Naive B cell (primary cell): ENCODE measurements at regions not wholly inside any gene's neighbourhood (a gene's known extent, or its start where the extent isn't known, plus 50 kb on each side); places are given as distances from the start of the nearest gene placed in this dataset.

Experiments
- ATAC-seq, 2 donors: fragments of 150-1000 bp; cut with Tn5 transposase; 2 replicates each; pipeline ENCODE4 v1.10.0; 2021; ENCODE audit warnings: low read depth in 2 of 2, mild to moderate bottlenecking in 2 of 2, moderate library complexity in 2 of 2
- DNase-seq: peaks from one replicate; pipeline ENCODE4 v3.0.0; 2022
- H3K27ac Mint-ChIP-seq, 6 donors: one replicate each; pipeline ENCODE4 v1.8.0; 2020 to 2022; ENCODE audit warnings: mild to moderate bottlenecking in 6 of 6, mixed read lengths in 6 of 6, moderate library complexity in 5 of 6, inconsistent platforms in 2 of 6
- H3K27me3 Mint-ChIP-seq, 3 donors: one replicate each; pipeline ENCODE4 v1.8.0; 2021 to 2022; ENCODE audit warnings: mixed read lengths in 3 of 3, mild to moderate bottlenecking in 1 of 3
- H3K36me3 Mint-ChIP-seq, 2 donors: one replicate each; pipeline ENCODE4 v1.8.0; 2020 to 2022; ENCODE audit warnings: mixed read lengths in 2 of 2, inconsistent platforms in 1 of 2, mild to moderate bottlenecking in 1 of 2
- H3K4me1 Mint-ChIP-seq, 3 donors: one replicate each; pipeline ENCODE4 v1.8.0; 2020 to 2022; ENCODE audit warnings: mixed read lengths in 3 of 3, inconsistent platforms in 1 of 3, mild to moderate bottlenecking in 1 of 3, moderate library complexity in 1 of 3
- H3K4me3 Mint-ChIP-seq, 8 donors: one replicate each; pipeline ENCODE4 v1.8.0; 2020 to 2022; ENCODE audit warnings: mild to moderate bottlenecking in 8 of 8, mixed read lengths in 8 of 8, moderate library complexity in 8 of 8, inconsistent platforms in 2 of 8
- H3K9me3 Mint-ChIP-seq, 7 donors: one replicate each; pipeline ENCODE4 v1.8.0; 2020 to 2022; ENCODE audit warnings: mixed read lengths in 7 of 7, mild to moderate bottlenecking in 5 of 7, inconsistent platforms in 2 of 7, moderate library complexity in 1 of 7

GRCh38 chr4:66204534-66205247, 534.4 kb upstream of the EPHA5 start:
- H3K4me3 Mint-ChIP-seq = no peak overlapping the region
- H3K27me3 Mint-ChIP-seq = no peaks in the 10 kb centered on the region
- no peaks in the 10 kb centered on the region for H3K4me1 Mint-ChIP-seq
- H3K36me3 Mint-ChIP-seq = no peaks in the 10 kb centered on the region
- no peak overlapping the region for H3K27ac Mint-ChIP-seq
- DNase-seq = no peak
- H3K9me3 Mint-ChIP-seq = peaks cover 0 to 21% (median 7%) of the 10 kb centered on the region in 7 donors
- no peak for ATAC-seq

GRCh38 chr4:66202870-66203269, 532.6 kb upstream of the EPHA5 start:
- Mint-ChIP-seq H3K36me3 (no peaks in the 10 kb centered on the region), H3K9me3 (peaks cover 0 to 4% (median 0%) of the 10 kb centered on the region in 7 donors), H3K27me3 (no peaks in the 10 kb centered on the region), H3K4me3 (no peak overlapping the region), H3K4me1 (no peaks in the 10 kb centered on the region), H3K27ac (no peak overlapping the region)
- ATAC-seq (no peak), DNase-seq (no peak)

- Mint-ChIP-seq H3K4me3 (no peak overlapping the region), H3K36me3 (no peaks in the 10 kb centered on the region)
Measured at GRCh38 chr4:66197451-66197850, 527.2 kb upstream of the EPHA5 start.

GRCh38 chr4:66193487-66193886, 523.2 kb upstream of the EPHA5 start:
- Mint-ChIP-seq H3K4me1 (no peaks in the 10 kb centered on the region), H3K36me3 (no peaks in the 10 kb centered on the region), H3K27me3 (no peaks in the 10 kb centered on the region), H3K27ac (no peak overlapping the region), H3K4me3 (no peak overlapping the region), H3K9me3 (no peaks in the 10 kb centered on the region)
- no peak for DNase-seq
- ATAC-seq = no peak

More at GRCh38 chr4:66197451-66197850, 527.2 kb upstream of the EPHA5 start:
- H3K27ac Mint-ChIP-seq = no peak overlapping the region
- H3K9me3 Mint-ChIP-seq = peaks cover 0 to 2% (median 0%) of the 10 kb centered on the region in 7 donors
- no peak for DNase-seq
- H3K27me3 Mint-ChIP-seq = no peaks in the 10 kb centered on the region
- ATAC-seq = no peak
- H3K4me1 Mint-ChIP-seq = no peaks in the 10 kb centered on the region

- ATAC-seq = no peak
- DNase-seq = no peak
- no peaks in the 10 kb centered on the region for H3K4me1 Mint-ChIP-seq
- no peak overlapping the region for H3K27ac Mint-ChIP-seq
- no peaks in the 10 kb centered on the region for H3K27me3 Mint-ChIP-seq
- peaks cover 0 to 8% (median 2%) of the 10 kb centered on the region in 7 donors for H3K9me3 Mint-ChIP-seq
- no peaks in the 10 kb centered on the region for H3K36me3 Mint-ChIP-seq
- H3K4me3 Mint-ChIP-seq = no peak overlapping the region
Measured at GRCh38 chr4:66187175-66187720, 517.0 kb upstream of the EPHA5 start.

GRCh38 chr4:66186095-66186494, 515.8 kb upstream of the EPHA5 start:
- Mint-ChIP-seq H3K27me3 (no peaks in the 10 kb centered on the region), H3K4me1 (no peaks in the 10 kb centered on the region), H3K27ac (no peak overlapping the region), H3K36me3 (no peaks in the 10 kb centered on the region), H3K9me3 (peaks cover 0 to 14% (median 2%) of the 10 kb centered on the region in 7 donors), H3K4me3 (no peak overlapping the region)
- no peak for ATAC-seq
- no peak for DNase-seq

GRCh38 chr4:66182636-66183035, 512.3 kb upstream of the EPHA5 start:
- no peaks in the 10 kb centered on the region for H3K27me3 Mint-ChIP-seq
- H3K36me3 Mint-ChIP-seq = no peaks in the 10 kb centered on the region
- ATAC-seq = no peak
- H3K4me3 Mint-ChIP-seq = no peak overlapping the region
- H3K27ac Mint-ChIP-seq = no peak overlapping the region
- H3K4me1 Mint-ChIP-seq = no peaks in the 10 kb centered on the region
- H3K9me3 Mint-ChIP-seq = peaks cover 0 to 19% (median 4%) of the 10 kb centered on the region in 7 donors
- DNase-seq = no peak

GRCh38 chr4:66178906-66179305, 508.6 kb upstream of the EPHA5 start:
- Mint-ChIP-seq H3K4me1 (no peaks in the 10 kb centered on the region), H3K9me3 (peaks cover 0 to 14% (median 6%) of the 10 kb centered on the region in 7 donors), H3K27me3 (no peaks in the 10 kb centered on the region), H3K27ac (no peak overlapping the region), H3K4me3 (no peak overlapping the region), H3K36me3 (no peaks in the 10 kb centered on the region)
- no peak for ATAC-seq
- no peak for DNase-seq

- Mint-ChIP-seq H3K27ac (no peak overlapping the region), H3K4me3 (no peak overlapping the region), H3K4me1 (no peaks in the 10 kb centered on the region), H3K9me3 (peaks cover 1 to 18% (median 4%) of the 10 kb centered on the region in 7 donors), H3K36me3 (no peaks in the 10 kb centered on the region), H3K27me3 (no peaks in the 10 kb centered on the region)
- no peak for ATAC-seq
- no peak for DNase-seq
Measured at GRCh38 chr4:66169341-66169740, 499.1 kb upstream of the EPHA5 start.

- ATAC-seq (no peak), DNase-seq (no peak)
- Mint-ChIP-seq H3K4me1 (no peaks in the 10 kb centered on the region), H3K27me3 (no peaks in the 10 kb centered on the region), H3K27ac (no peak overlapping the region), H3K4me3 (no peak overlapping the region), H3K9me3 (peaks cover 3 to 20% (median 5%) of the 10 kb centered on the region in 7 donors), H3K36me3 (no peaks in the 10 kb centered on the region)
Measured at GRCh38 chr4:66164869-66165268, 494.6 kb upstream of the EPHA5 start.

- H3K4me3 Mint-ChIP-seq = no peak overlapping the region
- ATAC-seq = no peak
- H3K9me3 Mint-ChIP-seq = peaks cover 4 to 20% (median 7%) of the 10 kb centered on the region in 7 donors
- H3K36me3 Mint-ChIP-seq = no peaks in the 10 kb centered on the region
- no peaks in the 10 kb centered on the region for H3K27me3 Mint-ChIP-seq
- H3K4me1 Mint-ChIP-seq = no peaks in the 10 kb centered on the region
- DNase-seq = no peak
- H3K27ac Mint-ChIP-seq = no peak overlapping the region
Measured at GRCh38 chr4:66160606-66161005, 490.3 kb upstream of the EPHA5 start.

- ATAC-seq = no peak
- H3K27me3 Mint-ChIP-seq = no peaks in the 10 kb centered on the region
- peaks cover 0 to 26% (median 4%) of the 10 kb centered on the region in 7 donors for H3K9me3 Mint-ChIP-seq
- no peak for DNase-seq
- H3K27ac Mint-ChIP-seq = no peak overlapping the region
- H3K4me1 Mint-ChIP-seq = no peaks in the 10 kb centered on the region
- no peak overlapping the region for H3K4me3 Mint-ChIP-seq
- no peaks in the 10 kb centered on the region for H3K36me3 Mint-ChIP-seq
Measured at GRCh38 chr4:66157594-66157993, 487.3 kb upstream of the EPHA5 start.

- Mint-ChIP-seq H3K27ac (no peak overlapping the region), H3K9me3 (peaks cover 0 to 8% (median 1%) of the 10 kb centered on the region in 7 donors)
Measured at GRCh38 chr4:66130042-66130441, 459.8 kb upstream of the EPHA5 start.

GRCh38 chr4:66123831-66124413, 453.6 kb upstream of the EPHA5 start:
- no peak for ATAC-seq
- Mint-ChIP-seq H3K36me3 (no peaks in the 10 kb centered on the region), H3K9me3 (peaks cover 0 to 2% (median 0%) of the 10 kb centered on the region in 7 donors), H3K4me1 (no peaks in the 10 kb centered on the region), H3K4me3 (no peak overlapping the region), H3K27ac (no peak overlapping the region), H3K27me3 (no peaks in the 10 kb centered on the region)
- no peak for DNase-seq

More at GRCh38 chr4:66130042-66130441, 459.8 kb upstream of the EPHA5 start:
- no peak overlapping the region for H3K4me3 Mint-ChIP-seq
- H3K4me1 Mint-ChIP-seq = no peaks in the 10 kb centered on the region
- DNase-seq (no peak), ATAC-seq (no peak)
- H3K36me3 Mint-ChIP-seq = no peaks in the 10 kb centered on the region
- H3K27me3 Mint-ChIP-seq = no peaks in the 10 kb centered on the region
